DOHH2 (cell line): ENCODE measurements at regions not wholly inside any gene's neighbourhood (a gene's known extent, or its start where the extent isn't known, plus 50 kb on each side); places are given as distances from the start of the nearest gene placed in this dataset.

Experiments
- CTCF ChIP-seq: fragments of 200-600 bp; sonication (generic); IDR thresholded peaks from one replicate; pipeline ENCODE4 v1.5.1; 2014; ENCODE audit warnings: antibody characterized with exemption, mild to moderate bottlenecking, low read depth, low read length; ENCODE audit not compliant: poor library complexity, severe bottlenecking
- EZH2phosphoT487 ChIP-seq: fragments of 200-600 bp; sonication (generic); IDR thresholded peaks from 2 replicates; pipeline ENCODE4 v1.6.1; 2017; ENCODE audit warnings: borderline replicate concordance, mild to moderate bottlenecking, antibody characterized with exemption, low read length, moderate library complexity, mixed read lengths

GRCh38 chr6:113129991-113130390, 727.2 kb upstream of the MARCKS start:
- TF ChIP-seq CTCF, result no peak
- no peak for TF ChIP-seq EZH2phosphoT487
